ENCODE measurements at regions not wholly inside any gene's neighbourhood (a gene's known extent, or its start where the extent isn't known, plus 50 kb on each side); places are given as distances from the start of the nearest gene placed in this dataset.

DNA sequence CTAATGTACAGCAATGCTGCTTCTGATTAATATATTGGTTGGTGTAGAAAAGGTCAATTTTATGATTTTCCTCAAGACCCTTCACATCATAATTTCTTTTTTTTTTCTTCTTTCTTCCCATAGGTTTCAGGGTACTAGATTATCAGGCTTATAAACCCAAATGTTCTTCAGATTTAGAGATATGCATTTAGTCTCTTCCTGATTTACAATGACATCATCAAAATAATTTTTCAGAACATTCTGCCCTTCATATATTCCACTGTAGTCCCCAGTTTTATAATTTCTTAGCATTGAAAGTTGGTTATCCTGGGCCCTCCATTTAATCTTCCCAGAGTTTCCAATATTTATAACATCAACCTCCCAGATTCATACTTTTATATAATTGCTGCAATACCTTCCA lies 226.7 kb upstream of the LRFN5 start:
- Mint-ChIP-seq H3K4me3 (no peak overlapping the region), H3K4me1 (ENCODE audit: low read depth) (no peaks in the 10 kb centered on the region), H3K9me3 (peaks cover 11% of the 10 kb centered on the region), H3K36me3 (ENCODE audit: low read depth) (no peaks in the 10 kb centered on the region), H3K27me3 (ENCODE audit: low read depth) (no peaks in the 10 kb centered on the region), H3K27ac (no peak overlapping the region)
- DNase-seq (ENCODE audit: low spot score), result no peak

GRCh38 chr14:41378526-41378925 lies 228.2 kb upstream of the LRFN5 start:
- DNase-seq (ENCODE audit: low spot score), result no peak
- no peak overlapping the region for H3K4me3 Mint-ChIP-seq
- H3K27ac Mint-ChIP-seq, result no peak overlapping the region
- H3K9me3 Mint-ChIP-seq, result peaks cover 17% of the 10 kb centered on the region
- H3K36me3 Mint-ChIP-seq (ENCODE audit: low read depth), result no peaks in the 10 kb centered on the region
- no peaks in the 10 kb centered on the region for H3K27me3 Mint-ChIP-seq (ENCODE audit: low read depth)
- H3K4me1 Mint-ChIP-seq (ENCODE audit: low read depth), result no peaks in the 10 kb centered on the region

- no peak overlapping the region for H3K4me3 Mint-ChIP-seq
- H3K9me3 Mint-ChIP-seq, result peaks cover 17% of the 10 kb centered on the region
Observed at GRCh38 chr14:41377932-41378331, 228.7 kb upstream of the LRFN5 start.

GRCh38 chr14:41374092-41374491 lies 232.6 kb upstream of the LRFN5 start:
- Mint-ChIP-seq H3K27me3 (ENCODE audit: low read depth) (no peaks in the 10 kb centered on the region), H3K36me3 (ENCODE audit: low read depth) (no peaks in the 10 kb centered on the region), H3K27ac (no peak overlapping the region), H3K4me3 (no peak overlapping the region), H3K9me3 (peaks cover 22% of the 10 kb centered on the region), H3K4me1 (ENCODE audit: low read depth) (no peaks in the 10 kb centered on the region)
- DNase-seq (ENCODE audit: low spot score), result no peak

More at GRCh38 chr14:41377932-41378331, 228.7 kb upstream of the LRFN5 start:
- no peaks in the 10 kb centered on the region for H3K4me1 Mint-ChIP-seq (ENCODE audit: low read depth)
- H3K27me3 Mint-ChIP-seq (ENCODE audit: low read depth), result no peaks in the 10 kb centered on the region
- no peak for DNase-seq (ENCODE audit: low spot score)
- H3K36me3 Mint-ChIP-seq (ENCODE audit: low read depth), result no peaks in the 10 kb centered on the region
- no peak overlapping the region for H3K27ac Mint-ChIP-seq

GRCh38 chr14:41362139-41362538 lies 244.5 kb upstream of the LRFN5 start:
- no peak for DNase-seq (ENCODE audit: low spot score)
- no peak overlapping the region for H3K27ac Mint-ChIP-seq
- H3K4me1 Mint-ChIP-seq (ENCODE audit: low read depth), result no peaks in the 10 kb centered on the region
- H3K9me3 Mint-ChIP-seq, result peaks cover 30% of the 10 kb centered on the region
- H3K36me3 Mint-ChIP-seq (ENCODE audit: low read depth), result no peaks in the 10 kb centered on the region
- H3K4me3 Mint-ChIP-seq, result no peak overlapping the region
- H3K27me3 Mint-ChIP-seq (ENCODE audit: low read depth), result no peaks in the 10 kb centered on the region

DNA sequence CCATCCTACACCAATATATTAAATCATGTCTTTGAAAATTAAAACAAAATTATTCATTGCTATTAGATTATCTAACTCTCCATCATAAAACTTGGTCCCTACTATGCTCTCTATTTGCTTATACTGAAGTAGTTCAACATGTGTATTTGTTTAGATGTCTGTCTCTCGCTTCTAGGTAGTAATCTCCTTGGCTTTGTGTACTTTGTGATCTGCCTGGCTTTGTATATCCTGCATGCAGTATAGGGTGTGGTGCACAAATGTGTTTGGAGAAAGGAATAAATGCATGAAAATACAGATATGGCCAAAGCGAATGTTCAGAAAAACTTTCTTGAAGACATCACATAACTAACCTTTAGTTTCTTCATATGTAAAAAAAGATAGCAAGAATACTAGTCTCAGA lies 246.6 kb upstream of the LRFN5 start:
- Mint-ChIP-seq H3K4me3 (no peak overlapping the region), H3K9me3 (peaks cover 27% of the 10 kb centered on the region), H3K27me3 (ENCODE audit: low read depth) (no peaks in the 10 kb centered on the region), H3K27ac (no peak overlapping the region), H3K4me1 (ENCODE audit: low read depth) (no peaks in the 10 kb centered on the region), H3K36me3 (ENCODE audit: low read depth) (no peaks in the 10 kb centered on the region)
- no peak for DNase-seq (ENCODE audit: low spot score)

DNA sequence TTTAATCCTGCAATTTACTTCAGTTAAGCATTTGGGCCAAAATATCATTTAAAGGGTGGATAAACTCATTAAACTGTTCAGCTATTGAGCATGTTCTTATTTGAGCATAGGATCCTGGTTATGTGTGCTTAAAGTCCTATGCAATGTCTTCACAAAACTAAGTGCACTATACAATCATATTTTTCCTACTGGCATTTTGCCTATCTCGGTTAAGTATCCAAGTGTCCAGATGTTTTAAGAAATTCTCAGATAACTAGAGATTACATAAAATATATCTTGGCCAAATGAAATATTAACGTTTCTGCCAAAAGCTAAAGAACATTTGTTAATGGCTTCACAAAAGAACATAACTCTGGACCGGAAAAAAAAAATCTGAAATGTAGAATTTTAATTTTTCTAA lies 250.8 kb upstream of the LRFN5 start:
- no peaks in the 10 kb centered on the region for H3K27me3 Mint-ChIP-seq (ENCODE audit: low read depth)

DNA sequence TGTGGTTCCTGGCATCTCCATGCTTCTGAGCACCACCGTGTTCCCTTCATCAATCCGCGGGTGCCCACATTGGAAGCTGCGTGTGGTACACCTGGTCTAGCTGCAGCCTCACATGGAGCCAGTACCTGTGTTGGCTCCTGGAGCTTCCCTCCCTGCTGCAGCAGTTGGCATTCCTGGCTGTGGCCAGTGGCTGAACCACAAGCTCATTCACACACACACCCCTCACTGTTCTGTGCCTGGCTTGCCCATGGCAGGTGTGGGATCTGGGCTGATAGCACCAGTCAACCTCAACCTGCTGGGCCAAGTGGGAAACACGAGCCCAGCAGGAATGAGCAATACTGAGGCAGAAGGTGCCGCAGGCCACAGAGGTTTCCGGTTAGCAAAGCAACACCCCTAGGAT lies 256.2 kb upstream of the LRFN5 start:
- H3K9me3 Mint-ChIP-seq, result peaks cover 14% of the 10 kb centered on the region
- H3K4me3 Mint-ChIP-seq, result no peak overlapping the region
- no peak overlapping the region for H3K27ac Mint-ChIP-seq
- H3K27me3 Mint-ChIP-seq (ENCODE audit: low read depth), result no peaks in the 10 kb centered on the region
- no peaks in the 10 kb centered on the region for H3K4me1 Mint-ChIP-seq (ENCODE audit: low read depth)
- no peak for DNase-seq (ENCODE audit: low spot score)
- no peaks in the 10 kb centered on the region for H3K36me3 Mint-ChIP-seq (ENCODE audit: low read depth)

More for the DNA sequence above, 250.8 kb upstream of the LRFN5 start:
- no peaks in the 10 kb centered on the region for H3K36me3 Mint-ChIP-seq (ENCODE audit: low read depth)
- H3K27ac Mint-ChIP-seq, result no peak overlapping the region
- no peak for DNase-seq (ENCODE audit: low spot score)
- no peaks in the 10 kb centered on the region for H3K4me1 Mint-ChIP-seq (ENCODE audit: low read depth)
- H3K4me3 Mint-ChIP-seq, result no peak overlapping the region
- H3K9me3 Mint-ChIP-seq, result peaks cover 23% of the 10 kb centered on the region

- peaks cover 8% of the 10 kb centered on the region for H3K9me3 Mint-ChIP-seq
- no peak overlapping the region for H3K27ac Mint-ChIP-seq
- H3K27me3 Mint-ChIP-seq (ENCODE audit: low read depth), result no peaks in the 10 kb centered on the region
- DNase-seq (ENCODE audit: low spot score), result no peak
- no peaks in the 10 kb centered on the region for H3K36me3 Mint-ChIP-seq (ENCODE audit: low read depth)
- H3K4me1 Mint-ChIP-seq (ENCODE audit: low read depth), result no peaks in the 10 kb centered on the region
- no peak overlapping the region for H3K4me3 Mint-ChIP-seq
Observed at GRCh38 chr14:41349289-41349910, 257.3 kb upstream of the LRFN5 start.

DNA sequence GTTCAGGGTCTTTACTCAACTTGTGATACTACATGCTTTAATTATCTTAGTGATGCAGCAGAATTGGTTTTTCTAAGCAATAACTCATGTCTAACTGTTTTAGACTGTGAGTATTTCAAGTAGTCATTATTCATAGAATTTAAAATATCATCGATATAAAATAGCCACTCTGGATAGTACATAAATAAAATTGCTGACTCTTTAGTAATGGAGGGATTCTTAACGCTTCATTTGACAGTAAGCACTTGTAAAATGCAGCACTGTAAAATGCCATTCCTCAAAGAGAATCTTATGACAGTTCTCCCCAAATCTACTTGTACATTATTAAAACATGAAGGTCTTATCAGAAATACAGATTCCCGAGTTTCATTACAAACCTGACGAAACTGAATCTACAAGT lies 262.8 kb upstream of the LRFN5 start:
- Mint-ChIP-seq H3K27me3 (ENCODE audit: low read depth) (no peaks in the 10 kb centered on the region), H3K4me3 (no peak overlapping the region), H3K36me3 (ENCODE audit: low read depth) (no peaks in the 10 kb centered on the region), H3K27ac (no peak overlapping the region), H3K4me1 (ENCODE audit: low read depth) (no peaks in the 10 kb centered on the region), H3K9me3 (peaks cover 9% of the 10 kb centered on the region)
- no peak for DNase-seq (ENCODE audit: low spot score)

- H3K4me3 Mint-ChIP-seq, result no peak overlapping the region
- H3K27ac Mint-ChIP-seq, result no peak overlapping the region
- DNase-seq (ENCODE audit: low spot score), result no peak
- no peaks in the 10 kb centered on the region for H3K4me1 Mint-ChIP-seq (ENCODE audit: low read depth)
- H3K9me3 Mint-ChIP-seq, result peaks cover 18% of the 10 kb centered on the region
- no peaks in the 10 kb centered on the region for H3K27me3 Mint-ChIP-seq (ENCODE audit: low read depth)
- no peaks in the 10 kb centered on the region for H3K36me3 Mint-ChIP-seq (ENCODE audit: low read depth)
Observed at GRCh38 chr14:41313196-41313595, 293.5 kb upstream of the LRFN5 start.

GRCh38 chr14:41303506-41303905 lies 303.2 kb upstream of the LRFN5 start:
- Mint-ChIP-seq H3K4me1 (ENCODE audit: low read depth) (no peaks in the 10 kb centered on the region), H3K36me3 (ENCODE audit: low read depth) (no peaks in the 10 kb centered on the region), H3K4me3 (no peak overlapping the region), H3K27me3 (ENCODE audit: low read depth) (no peaks in the 10 kb centered on the region), H3K27ac (no peak overlapping the region), H3K9me3 (peaks cover 8% of the 10 kb centered on the region)
- no peak for DNase-seq (ENCODE audit: low spot score)

GRCh38 chr14:41302776-41303175 lies 303.9 kb upstream of the LRFN5 start:
- Mint-ChIP-seq H3K27ac (no peak overlapping the region), H3K27me3 (ENCODE audit: low read depth) (no peaks in the 10 kb centered on the region), H3K9me3 (peaks cover 8% of the 10 kb centered on the region), H3K36me3 (ENCODE audit: low read depth) (no peaks in the 10 kb centered on the region), H3K4me3 (no peak overlapping the region), H3K4me1 (ENCODE audit: low read depth) (no peaks in the 10 kb centered on the region)
- no peak for DNase-seq (ENCODE audit: low spot score)

- Mint-ChIP-seq H3K4me1 (ENCODE audit: low read depth) (no peaks in the 10 kb centered on the region), H3K4me3 (no peak overlapping the region), H3K36me3 (ENCODE audit: low read depth) (no peaks in the 10 kb centered on the region), H3K9me3 (peaks cover 8% of the 10 kb centered on the region), H3K27ac (no peak overlapping the region), H3K27me3 (ENCODE audit: low read depth) (no peaks in the 10 kb centered on the region)
- no peak for DNase-seq (ENCODE audit: low spot score)
Observed at GRCh38 chr14:41299924-41300323, 306.8 kb upstream of the LRFN5 start.

DNA sequence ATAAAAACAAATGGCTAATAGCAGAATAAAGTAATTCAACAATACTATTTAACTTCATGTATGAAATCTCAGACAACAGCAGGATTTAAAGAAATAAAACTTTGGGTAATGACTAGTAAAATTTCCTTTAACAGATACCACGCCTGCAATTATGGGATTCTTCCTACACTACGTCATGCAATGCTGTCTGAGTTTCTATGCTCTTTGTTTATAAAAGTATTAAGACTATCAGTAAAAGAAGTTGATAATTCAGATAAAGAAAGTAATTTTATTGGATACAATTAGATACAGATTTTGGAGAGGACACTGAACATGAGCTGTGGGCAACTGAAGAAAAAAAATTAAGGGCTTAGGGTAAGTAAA lies 308.4 kb upstream of the LRFN5 start:
- H3K4me3 Mint-ChIP-seq, result no peak overlapping the region
- H3K36me3 Mint-ChIP-seq (ENCODE audit: low read depth), result no peaks in the 10 kb centered on the region
- H3K9me3 Mint-ChIP-seq, result peaks cover 15% of the 10 kb centered on the region
- no peak overlapping the region for H3K27ac Mint-ChIP-seq
- DNase-seq (ENCODE audit: low spot score), result no peak
- H3K4me1 Mint-ChIP-seq (ENCODE audit: low read depth), result no peaks in the 10 kb centered on the region
- no peaks in the 10 kb centered on the region for H3K27me3 Mint-ChIP-seq (ENCODE audit: low read depth)
